WI38 (cell line): ENCODE measurements at regions not wholly inside any gene's neighbourhood (a gene's known extent, or its start where the extent isn't known, plus 50 kb on each side); places are given as distances from the start of the nearest gene placed in this dataset.
"Not testable (repeated sequence)": the region's sequence is repeated elsewhere in the genome, so short reads cannot be mapped to it uniquely, and the experiment has no call there.

Experiments used
- H3K4me3 ChIP-seq: 2 replicates; pipeline ENCODE4 v1.5.1; 2011; ENCODE audit warnings: low read depth, mild to moderate bottlenecking, control low read depth, low read length
- CTCF ChIP-seq: IDR thresholded peaks from 2 replicates; pipeline ENCODE4 v1.5.1; 2012; ENCODE audit warnings: low read depth, mild to moderate bottlenecking, control low read depth, low read length

GRCh38 chr3:86849991-86850390 lies 141.0 kb downstream of the VGLL3 start:
- no peak for TF ChIP-seq CTCF

GRCh38 chr3:86845726-86846125 lies 145.2 kb downstream of the VGLL3 start:
- TF ChIP-seq CTCF = no peak
- no peak overlapping the region for H3K4me3 ChIP-seq

More at GRCh38 chr3:86849991-86850390, 141.0 kb downstream of the VGLL3 start:
- no peak overlapping the region for H3K4me3 ChIP-seq

- H3K4me3 ChIP-seq = no peak overlapping the region
- no peak for TF ChIP-seq CTCF
Measured at GRCh38 chr3:86838927-86839326, 152.0 kb downstream of the VGLL3 start.

GRCh38 chr3:86837871-86838270 lies 153.1 kb downstream of the VGLL3 start:
- TF ChIP-seq CTCF = no peak
- H3K4me3 ChIP-seq = no peak overlapping the region

GRCh38 chr3:86830566-86830965 lies 160.4 kb downstream of the VGLL3 start:
- no peak overlapping the region for H3K4me3 ChIP-seq
- TF ChIP-seq CTCF = no peak

- no peak overlapping the region for H3K4me3 ChIP-seq
- TF ChIP-seq CTCF = no peak
Measured at GRCh38 chr3:86828751-86829150, 162.2 kb downstream of the VGLL3 start.

- H3K4me3 ChIP-seq = not testable (repeated sequence)
Measured at GRCh38 chr3:86827582-86827981, 163.4 kb downstream of the VGLL3 start.

GRCh38 chr3:86826292-86826691 lies 164.7 kb downstream of the VGLL3 start:
- no peak for TF ChIP-seq CTCF
- H3K4me3 ChIP-seq = no peak overlapping the region
